Activated CD4-positive, alpha-beta T cell treated with anti-CD3 and anti-CD28 coated beads, Interleukin-2, amount 50 U/mL, for 16 hours (primary cell): ENCODE measurements at regions not wholly inside any gene's neighbourhood (a gene's known extent, or its start where the extent isn't known, plus 50 kb on each side); places are given as distances from the start of the nearest gene placed in this dataset.
"Not testable (repeated sequence)": the region's sequence is repeated elsewhere in the genome, so short reads cannot be mapped to it uniquely, and the experiment has no call there.

Experiments used
- DNase-seq: peaks from one replicate; pipeline ENCODE4 v3.0.0-alpha.2; 2020

DNA sequence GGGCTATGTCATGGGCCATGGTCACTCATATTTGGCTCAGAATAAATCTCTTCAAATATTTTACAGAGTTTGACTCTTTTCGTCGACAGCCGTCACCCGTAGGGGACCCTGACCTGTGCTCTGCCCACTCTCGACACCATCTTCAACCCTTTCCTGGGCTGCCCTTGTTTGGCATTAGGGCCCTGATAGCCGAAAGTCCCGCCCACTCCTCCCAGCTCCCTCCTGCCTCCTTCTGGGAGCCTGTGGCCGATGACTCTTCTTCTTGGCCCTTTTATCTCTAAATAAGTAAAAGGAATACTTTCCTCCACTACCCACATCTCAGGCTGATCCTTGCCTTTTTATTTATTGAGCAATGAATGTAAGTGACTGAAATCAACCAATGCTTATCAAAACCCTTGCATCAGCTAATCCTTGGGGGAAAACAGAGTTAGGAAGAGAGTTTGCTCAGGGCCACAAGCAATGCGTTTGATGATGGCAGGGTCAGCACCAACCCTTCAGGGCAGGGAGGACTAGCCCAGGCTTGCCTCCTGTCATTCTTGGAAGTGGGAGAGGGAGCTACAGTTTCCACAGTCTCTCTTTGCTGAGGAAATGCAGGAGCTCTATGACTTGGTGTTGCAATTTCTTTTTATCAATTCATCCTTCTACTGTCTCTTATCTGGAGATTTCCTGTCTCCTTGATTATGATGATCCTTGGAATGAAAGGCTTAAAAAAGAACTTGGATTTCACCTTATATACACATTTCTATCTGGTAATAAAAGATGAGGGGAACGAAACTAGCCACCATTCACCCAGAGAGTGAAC, 218.2 kb upstream of the PODXL start:
- DNase-seq = no peak

DNA sequence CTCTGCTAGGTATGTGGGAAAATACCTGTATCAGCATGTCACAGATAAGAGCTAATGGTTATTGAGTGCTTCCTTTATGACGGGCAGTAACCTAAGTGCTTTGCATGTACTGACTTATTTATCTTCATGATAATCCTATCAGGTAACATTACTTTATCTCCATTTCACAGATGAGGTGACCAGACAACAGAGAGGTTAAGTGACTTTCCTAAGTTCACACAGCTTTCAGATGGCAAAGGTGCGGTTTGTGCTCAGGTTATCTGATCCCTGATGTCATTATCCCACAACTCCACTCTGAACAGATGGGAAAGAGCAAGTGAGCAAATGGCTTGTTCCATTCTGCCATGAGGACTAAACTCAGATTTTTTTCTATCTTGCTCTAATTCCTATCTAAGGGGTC, 217.0 kb upstream of the PODXL start:
- DNase-seq = no peak

DNA sequence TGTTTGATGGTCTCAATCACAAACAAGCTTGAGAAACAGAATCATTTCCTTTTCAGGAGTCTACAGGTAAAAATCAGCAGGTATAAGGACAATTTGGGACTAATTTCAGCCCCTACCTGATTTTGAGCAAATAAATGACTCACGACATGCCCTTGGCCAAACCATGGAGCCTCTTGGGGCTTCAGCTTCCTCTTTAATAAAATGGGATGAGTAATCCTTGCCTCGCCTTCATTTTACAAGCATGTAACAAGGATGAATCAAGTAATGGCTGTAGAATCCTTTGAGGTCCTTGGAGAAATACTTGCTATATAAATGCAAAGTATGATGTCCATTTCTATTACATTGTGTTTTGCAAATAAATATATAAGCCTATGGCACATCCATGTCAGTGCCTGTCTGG, 212.8 kb upstream of the PODXL start:
- no peak for DNase-seq

DNA sequence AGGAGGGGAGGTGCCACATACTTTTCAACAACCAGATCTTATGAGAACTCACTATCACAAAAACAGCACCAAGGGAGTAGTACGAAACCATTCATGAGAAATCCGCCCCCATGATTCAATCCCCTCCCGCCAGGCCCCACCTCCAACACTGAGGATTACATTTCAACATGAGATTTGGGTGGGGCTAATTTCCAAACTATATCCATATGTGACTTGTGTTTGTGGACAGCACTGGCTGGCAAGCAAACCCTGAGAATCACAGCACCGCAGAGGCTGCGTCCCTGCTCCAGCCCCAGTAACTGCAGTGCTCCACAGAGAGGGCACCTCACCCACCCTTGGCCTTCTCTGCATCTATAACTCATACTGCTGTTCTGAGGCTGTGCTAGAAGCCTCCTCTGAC, 211.2 kb upstream of the PODXL start:
- DNase-seq = no peak

DNA sequence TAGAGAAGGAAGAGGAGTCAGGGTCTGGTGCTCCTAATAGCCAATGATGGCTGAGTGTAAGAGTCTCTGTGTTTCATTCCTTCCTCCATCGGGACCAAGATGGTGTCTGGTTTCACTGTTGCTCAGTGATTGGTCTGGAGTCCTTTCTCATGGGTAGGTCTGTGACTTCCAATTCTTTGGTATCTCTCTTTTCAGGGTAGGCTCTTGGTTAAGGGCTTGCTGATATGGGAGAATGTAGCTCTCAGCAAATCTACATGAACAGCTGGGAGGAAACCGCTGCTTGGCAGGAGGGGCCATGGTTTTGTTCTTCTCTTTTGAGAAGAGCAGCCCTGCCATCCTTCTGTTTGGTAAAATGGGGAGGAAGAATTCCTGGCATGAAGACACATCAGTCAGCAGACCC, 209.1 kb upstream of the PODXL start:
- DNase-seq = no peak

DNA sequence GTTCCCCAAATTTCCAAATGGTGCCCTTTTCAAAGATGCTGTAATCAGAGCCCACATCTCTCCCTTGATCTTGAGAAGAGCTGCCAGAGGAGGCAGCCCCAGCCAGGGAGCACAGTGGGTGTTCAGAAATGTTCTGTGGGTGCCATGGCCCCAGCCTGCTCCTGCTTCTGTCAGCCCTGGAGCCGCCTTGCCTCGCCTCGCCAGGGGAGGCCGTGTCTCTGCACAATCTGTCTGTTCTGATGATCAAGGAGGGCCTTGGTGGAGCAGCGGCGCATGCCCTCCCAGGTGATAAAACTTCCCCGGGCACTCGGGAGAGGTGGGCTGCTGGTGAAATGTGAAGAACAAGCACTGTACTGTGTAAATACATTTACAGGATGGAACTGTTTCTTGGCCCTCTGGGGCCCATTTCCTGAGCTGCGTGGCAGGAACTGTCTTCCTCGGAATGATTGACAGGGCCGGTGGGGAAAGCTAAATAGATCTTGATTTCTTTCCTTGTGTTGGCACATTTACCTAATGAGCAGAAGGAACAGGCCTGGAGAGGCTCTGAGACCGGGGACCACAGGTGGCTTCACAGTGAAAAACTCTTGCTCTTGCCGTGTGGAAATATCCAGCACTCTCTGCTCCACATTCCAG, 207.8 kb upstream of the PODXL start:
- no peak for DNase-seq

DNA sequence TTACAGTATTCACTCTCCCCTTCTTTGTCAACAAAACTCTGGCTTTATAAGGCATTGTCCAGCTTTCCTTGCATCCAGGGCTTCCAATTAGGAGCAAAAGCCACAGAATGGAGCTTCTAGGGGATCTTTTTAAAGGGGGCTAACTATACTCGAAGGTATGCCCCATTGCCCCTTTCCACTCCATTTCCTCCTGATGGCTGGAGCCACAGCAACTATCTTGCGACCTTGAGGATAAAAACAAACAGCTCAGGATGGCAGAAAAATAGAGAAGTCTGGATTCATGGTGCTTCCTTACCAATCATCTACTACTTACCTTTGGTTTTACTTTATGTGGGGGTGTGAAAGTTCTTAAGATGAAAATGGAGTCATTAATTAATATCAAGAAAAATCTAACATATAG, 206.3 kb upstream of the PODXL start:
- no peak for DNase-seq

DNA sequence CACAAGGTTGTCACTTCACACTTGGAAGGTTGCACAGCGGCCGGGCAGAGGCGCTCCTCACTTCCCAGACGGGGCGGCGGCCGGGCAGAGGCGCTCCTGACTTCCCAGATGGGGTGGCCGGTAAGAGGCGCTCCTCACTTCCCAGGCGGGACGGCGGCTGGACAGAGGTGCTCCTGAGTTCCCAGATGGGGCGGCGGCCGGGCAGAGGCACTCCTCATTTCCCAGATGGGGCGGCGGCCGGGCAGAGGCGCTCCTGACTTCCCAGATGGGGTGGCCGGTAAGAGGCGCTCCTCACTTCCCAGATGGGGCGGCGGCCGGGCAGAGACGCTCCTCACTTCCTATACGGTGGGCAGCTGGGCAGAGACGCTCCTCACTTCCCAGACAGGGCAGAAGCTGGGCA, 199.4 kb upstream of the PODXL start:
- DNase-seq = not testable (repeated sequence)

DNA sequence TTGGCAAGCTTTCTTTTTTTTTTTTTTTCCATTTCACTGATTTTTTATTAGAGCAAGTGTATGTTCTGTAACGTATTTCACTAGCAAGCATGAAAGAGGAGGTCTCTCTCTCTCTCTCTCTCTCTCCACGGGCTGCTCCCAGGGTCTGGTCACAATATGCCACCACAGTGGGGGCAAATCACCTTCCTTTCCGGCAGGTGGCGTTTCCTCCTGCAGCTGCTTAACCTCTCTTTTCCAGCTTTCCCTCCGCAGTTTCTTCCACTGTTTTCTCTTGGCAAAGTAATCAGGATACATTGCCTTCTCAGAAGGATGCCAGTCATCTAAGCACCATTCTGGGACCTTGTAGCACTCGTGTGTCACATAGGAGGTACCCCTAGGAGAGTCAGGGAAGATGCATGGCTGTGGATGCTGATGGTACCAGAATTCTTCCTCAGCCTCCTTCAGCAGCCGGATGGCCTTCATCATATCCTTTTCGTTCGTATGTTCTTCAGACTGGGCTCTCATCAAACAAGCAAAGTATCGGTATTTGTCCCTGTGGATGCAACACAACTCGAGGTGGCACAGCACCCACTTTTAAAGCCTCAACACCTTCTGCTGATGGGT, 197.3 kb upstream of the PODXL start:
- DNase-seq = no peak

DNA sequence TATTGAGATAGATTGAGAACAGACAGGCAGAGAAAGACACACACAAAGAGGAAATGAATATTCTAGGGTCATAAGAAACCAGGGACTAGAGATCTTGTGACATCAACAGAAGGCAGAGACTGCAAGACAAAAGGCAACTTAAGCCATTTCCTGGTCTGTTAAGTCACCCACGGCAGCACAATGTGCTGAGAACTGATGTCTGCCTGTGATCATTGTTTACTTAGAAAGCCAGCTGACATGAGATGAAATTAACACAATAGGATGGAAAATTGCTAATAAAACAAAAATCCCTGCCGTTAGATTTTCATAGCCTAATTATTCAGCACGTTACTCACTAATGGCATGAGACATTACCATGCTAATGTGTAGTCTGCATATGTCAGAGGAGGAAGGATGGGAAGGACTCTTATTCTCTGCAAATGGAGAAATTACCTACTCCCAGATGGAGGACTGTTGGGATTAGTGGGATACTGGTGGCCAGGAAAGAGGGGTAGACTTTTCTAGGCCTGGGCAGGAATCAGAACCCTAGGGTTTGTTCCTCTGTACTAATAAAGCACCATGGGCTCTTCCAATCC, 191.3 kb upstream of the PODXL start:
- DNase-seq = no peak

DNA sequence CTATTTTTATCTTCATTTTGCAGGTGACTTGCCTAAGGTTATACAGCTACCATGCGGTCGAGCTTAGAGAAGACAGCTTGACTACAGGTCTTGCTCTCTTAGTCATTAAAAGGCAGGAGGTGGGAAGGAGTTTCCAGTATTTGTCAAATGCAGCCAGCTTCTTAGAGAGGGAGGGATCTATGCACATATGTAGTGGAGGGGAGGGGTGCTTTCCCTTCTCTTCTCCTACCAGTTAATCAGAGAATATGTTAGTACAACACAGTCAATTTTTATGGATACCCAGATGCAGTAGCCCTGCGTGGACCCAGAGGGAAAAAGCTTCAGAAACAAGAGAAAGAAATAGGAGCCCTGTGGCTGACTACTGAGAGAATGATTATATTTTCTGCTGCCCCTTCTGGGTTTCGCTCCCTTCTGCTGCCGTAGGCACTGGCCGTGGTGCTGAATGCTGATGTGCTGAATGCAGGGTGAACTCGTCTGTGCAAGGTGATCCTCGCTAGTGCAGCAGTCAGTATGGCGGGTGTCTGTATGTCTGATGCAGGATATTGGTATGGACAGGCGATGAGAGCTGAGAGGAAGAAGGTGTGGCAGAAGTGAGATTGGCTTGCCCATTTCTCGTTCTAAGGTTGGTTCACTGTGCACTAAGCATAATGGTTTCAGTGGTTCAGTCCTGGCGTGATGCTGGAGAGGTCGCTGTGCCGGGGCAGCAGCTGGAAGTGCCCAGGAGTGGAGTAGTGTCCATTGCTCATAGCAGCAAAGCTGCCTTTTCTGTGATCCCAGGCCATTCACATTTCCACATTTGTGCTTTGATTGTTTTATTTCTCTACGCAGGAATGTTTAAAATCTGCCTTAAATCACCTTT, 189.2 kb upstream of the PODXL start:
- DNase-seq = no peak

DNA sequence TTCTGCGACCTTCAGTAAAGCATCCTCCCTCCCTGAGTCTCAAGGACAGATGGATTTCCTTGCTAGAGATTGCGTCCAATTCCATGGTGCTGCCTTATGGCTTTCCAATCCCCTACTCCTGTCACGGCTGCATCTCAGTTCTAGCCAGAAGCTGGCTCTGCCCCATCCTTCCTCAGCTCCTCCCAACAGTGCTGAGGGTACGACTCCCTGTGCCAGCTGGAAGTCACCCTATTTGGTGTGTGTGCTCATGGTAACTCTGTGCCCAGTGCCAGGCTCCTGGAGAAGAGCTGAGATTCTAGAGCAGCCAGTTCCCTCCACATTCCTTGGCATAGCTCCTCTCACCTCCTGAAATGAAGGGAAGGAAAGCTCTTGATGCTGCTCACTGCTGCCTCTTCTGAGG, 185.0 kb upstream of the PODXL start:
- no peak for DNase-seq

DNA sequence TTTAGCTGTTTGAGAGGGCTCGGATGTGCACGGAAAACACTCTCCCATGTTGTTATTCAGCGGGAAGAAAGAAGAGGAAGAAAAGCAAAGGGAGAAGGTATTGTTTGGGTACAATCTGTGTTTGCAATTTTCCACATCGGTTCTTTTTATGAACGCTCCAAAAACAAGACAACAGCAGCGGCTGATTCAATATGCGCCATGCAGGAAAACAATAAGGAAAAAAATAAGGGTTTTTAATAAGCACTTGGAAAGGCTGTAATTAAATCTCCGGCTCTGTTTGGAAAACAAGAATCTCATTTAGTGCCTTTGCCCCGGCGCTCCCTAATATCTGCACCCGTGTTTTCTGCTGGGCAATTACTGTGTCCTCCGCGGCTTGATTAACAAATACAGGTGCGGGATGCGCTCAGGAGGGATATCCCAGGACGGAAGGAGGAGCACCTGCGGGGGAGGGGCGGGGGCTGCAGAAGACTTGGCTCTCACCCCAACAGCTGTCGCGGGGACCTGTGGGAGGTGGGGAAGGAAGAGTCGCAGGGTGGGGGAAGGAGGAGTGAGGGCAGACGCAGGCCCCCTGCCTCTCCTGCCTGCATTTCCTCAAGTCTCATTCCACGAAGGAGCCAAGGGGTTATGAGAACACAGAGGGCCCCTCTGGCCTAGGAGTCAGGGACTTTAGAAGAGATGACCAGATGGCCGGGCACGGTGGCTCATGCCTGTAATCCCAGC, 181.5 kb upstream of the PODXL start:
- DNase-seq = no peak

DNA sequence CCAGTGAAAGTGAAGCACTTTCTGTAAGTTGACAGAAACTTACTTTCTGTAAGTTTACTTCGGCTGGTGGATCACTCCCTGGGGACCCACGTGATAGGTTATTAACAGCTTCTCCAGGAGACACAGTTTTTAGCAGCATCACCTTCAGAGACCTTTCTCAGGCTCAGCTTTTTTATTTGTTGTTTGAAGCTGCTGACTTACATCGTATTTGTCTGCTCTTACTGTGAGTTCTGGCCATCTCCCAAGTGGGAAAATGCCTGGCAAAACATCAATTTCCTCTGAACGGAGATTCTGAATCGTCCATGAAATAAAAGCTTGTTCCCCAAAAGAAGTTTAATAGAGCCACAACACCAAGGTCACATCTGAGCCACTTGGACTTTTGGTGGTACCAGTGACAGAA, 178.7 kb upstream of the PODXL start:
- no peak for DNase-seq

DNA sequence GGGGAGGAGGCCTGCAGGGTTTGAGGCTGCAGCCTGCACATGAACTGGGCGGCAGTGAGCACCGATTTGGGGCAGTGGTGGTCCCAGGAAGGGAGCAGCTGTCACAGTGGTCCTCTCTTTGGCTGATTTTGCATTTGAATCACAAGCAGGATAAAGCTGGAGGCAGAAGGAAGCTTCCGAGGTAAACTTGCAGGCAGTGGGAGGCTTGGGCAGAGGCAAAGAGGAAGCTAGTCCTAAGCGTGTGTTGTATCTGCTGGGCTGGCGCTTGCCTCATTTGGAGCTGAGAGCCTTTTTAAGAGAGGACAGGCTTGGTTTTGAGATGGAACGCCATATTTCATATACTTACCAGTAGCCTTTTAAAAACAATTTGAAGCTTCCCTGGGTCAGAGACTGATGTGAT, 177.2 kb upstream of the PODXL start:
- no peak for DNase-seq

DNA sequence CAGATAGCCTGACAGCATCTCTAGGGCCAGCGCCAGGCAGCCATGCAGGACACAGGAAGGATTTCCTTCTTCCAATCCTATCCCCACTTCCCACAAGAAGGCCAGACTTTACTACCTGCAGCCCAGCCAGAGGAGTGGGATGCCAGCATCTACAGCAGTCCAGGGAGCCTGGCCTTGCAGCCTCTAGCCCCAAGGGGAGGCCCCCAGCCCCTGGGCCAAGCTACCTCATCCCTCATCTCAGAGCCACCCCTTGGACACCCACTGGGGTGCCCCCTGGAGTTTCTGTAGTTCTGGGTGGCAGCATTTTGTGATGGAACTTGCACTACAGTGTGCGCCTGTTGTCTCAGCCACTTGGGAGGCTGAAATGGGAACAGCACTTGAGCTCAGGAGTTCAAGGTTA, 170.8 kb upstream of the PODXL start:
- DNase-seq = no peak

DNA sequence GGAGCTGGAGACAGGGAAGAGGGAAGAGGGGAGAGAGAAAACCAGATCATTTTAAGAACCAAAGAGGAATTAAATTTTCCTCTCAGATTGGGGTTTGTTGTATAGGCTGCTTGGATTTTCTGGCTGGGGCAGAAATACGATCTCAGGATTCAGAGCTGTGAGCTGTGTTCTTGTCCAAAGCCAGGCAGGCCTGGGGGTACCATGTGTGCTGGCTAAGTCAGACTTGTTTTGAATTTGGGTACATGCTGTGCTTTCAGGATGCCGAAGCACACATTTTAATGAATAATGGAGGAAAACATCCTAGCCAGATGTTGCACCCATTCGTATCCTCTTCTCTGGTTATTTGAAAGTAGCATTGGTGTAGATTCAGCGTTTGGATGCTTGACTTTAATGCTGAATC, 170.3 kb upstream of the PODXL start:
- no peak for DNase-seq

DNA sequence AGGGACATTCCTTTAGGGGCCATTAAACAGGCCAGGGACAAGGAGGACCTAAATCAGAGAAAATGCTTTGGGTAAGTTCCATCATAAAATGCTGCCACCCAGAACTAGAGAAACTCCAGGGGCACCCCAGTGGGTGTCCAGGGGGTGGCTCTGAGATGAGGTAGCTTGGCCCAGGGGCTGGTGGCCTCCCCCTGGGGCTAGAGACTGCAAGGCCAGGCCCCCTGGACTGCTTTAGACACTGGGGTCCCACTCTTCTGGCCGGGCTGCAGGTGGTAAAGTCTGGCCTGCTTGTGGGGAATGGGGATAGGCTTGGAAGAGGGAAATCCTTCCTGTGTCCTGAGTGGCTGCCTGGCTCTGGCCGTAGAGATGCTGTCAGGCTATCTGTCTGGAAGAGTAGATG, 169.6 kb upstream of the PODXL start:
- DNase-seq = no peak

DNA sequence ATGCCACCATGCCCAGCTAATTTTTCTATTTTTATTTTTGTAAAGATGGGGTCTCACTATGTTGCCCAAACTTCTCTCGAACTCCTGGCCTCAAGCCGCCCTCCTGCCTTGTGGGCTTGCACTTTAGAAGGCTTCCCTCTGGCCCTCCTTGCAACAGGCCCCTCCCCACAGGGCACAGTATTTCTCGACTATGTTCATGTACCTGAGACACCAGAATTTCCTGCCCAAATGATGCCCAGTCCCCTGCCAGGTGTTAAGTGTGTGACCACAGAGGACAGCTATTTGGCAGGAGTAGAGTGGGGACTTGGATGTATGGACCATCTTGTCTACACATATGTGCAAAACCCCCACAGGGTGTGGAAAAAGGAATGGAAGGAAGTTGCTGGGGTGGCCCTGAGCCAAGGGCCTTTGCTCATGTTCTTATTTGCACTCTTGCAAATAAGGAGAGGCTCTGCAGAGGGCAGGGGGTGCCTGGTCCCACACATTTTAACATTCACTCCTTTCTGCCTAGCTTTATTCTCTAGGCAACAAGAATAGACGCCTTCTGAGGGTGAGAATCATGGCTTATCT, 168.4 kb upstream of the PODXL start:
- no peak for DNase-seq

DNA sequence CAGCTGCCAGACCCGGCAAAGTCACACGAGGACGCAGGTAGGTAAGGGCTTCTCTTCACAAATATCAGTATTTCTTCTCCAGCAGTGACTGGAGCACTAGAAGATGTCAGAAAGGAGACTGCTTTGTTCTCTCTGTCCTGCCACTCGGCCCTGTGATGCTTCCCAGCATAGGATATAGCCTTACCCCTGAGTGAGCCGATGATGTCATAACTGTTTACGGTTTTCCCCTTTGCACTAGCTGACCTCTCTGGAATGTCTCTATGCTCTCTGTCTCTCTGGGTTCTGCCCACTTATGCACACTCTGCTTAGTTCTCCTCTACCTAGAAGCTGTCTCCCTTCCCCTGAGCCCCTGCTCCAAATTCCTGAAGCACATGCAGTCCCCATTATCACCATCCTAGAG, 167.5 kb upstream of the PODXL start:
- no peak for DNase-seq

DNA sequence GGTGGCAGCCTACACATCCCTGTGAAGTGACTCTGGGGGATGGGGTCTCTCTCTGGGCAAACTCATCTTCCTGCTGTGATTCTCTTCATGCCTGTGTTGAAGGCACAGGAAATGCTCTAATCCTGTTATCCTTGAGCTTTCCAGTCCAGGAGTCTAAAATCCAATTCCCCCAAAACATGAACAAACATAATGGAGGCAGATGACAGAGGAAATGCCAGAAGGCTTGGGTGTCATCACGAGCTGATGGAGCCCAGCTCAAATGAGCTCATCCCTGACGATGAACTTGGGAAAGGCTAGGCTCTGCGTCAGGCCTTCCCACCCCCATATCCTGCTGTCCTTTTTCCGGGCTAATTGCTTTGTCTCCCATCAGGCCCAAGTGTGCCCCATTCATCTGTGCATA, 165.9 kb upstream of the PODXL start:
- no peak for DNase-seq

DNA sequence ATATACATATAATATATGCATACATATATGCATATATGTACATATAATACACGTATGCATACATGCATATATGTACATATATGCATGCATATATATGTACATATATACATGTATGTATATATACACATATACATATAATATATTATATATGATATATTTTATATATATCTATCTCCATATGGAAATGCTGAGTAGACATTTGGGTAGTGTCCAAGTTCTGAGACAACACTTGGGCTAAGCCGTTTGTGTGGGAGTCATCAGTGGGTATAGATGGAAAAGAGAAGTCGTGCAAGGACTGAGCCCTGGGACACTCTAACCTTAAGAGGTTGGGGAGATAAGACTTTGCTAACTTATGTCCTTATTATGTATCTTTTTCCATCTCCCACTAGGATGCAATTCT, 165.2 kb upstream of the PODXL start:
- DNase-seq = no peak
